Small intestine (tissue), 7 donors: ENCODE measurements at regions not wholly inside any gene's neighbourhood (a gene's known extent, or its start where the extent isn't known, plus 50 kb on each side); places are given as distances from the start of the nearest gene placed in this dataset.
"Not testable (repeated sequence)": the region's sequence is repeated elsewhere in the genome, so short reads cannot be mapped to it uniquely, and the experiment has no call there.

Source experiments
- DNase-seq, 2 donors: peaks; one replicate each; pipeline versions ENCODE4 v3.0.0 to v3.0.0-alpha.2; 2013
- FAIRE-seq: peaks from 2 replicates; lab custom pipeline; 2012; peaks lifted over from hg19 to GRCh38; lab: Jason Lieb, UNC
- H3K27ac ChIP-seq, 3 donors: one replicate each; pipeline ENCODE4 v1.5.1; 2013; ENCODE audit warnings: low read length in 2 of 3, mild to moderate bottlenecking in 2 of 3, control low read depth in 1 of 3, inconsistent platforms in 1 of 3, low read depth in 1 of 3, moderate library complexity in 1 of 3
- H3K27me3 ChIP-seq, 3 donors: one replicate each; pipeline ENCODE4 v1.6.1; 2013; ENCODE audit warnings: low read length in 3 of 3, inconsistent platforms in 1 of 3; ENCODE audit not compliant: control insufficient read depth in 3 of 3, insufficient read depth in 3 of 3
- H3K36me3 ChIP-seq, 3 donors: one replicate each; pipeline ENCODE4 v1.6.1; 2013; ENCODE audit warnings: low read length in 3 of 3, inconsistent platforms in 1 of 3, low read depth in 1 of 3, mild to moderate bottlenecking in 1 of 3, moderate library complexity in 1 of 3; ENCODE audit not compliant: control insufficient read depth in 3 of 3, insufficient read depth in 2 of 3
- H3K4me1 ChIP-seq, 3 donors: one replicate each; pipeline ENCODE4 v1.6.1; 2013; ENCODE audit warnings: low read length in 2 of 3, inconsistent platforms in 1 of 3, low read depth in 1 of 3, mild to moderate bottlenecking in 1 of 3, moderate library complexity in 1 of 3; ENCODE audit not compliant: control insufficient read depth in 3 of 3, insufficient read depth in 2 of 3
- H3K4me3 ChIP-seq, 3 donors: one replicate each; pipeline ENCODE4 v1.5.1; 2013; ENCODE audit warnings: low read length in 3 of 3, control low read depth in 1 of 3, inconsistent platforms in 1 of 3, low read depth in 1 of 3, mild to moderate bottlenecking in 1 of 3, moderate library complexity in 1 of 3
- H3K9me3 ChIP-seq, 2 donors: one replicate each; pipeline ENCODE4 v1.6.1; 2013; ENCODE audit warnings: low read depth in 1 of 2, low read length in 1 of 2; ENCODE audit not compliant: control insufficient read depth in 2 of 2, insufficient read depth in 1 of 2
- WGBS, 3 donors: extraction: QIAGEN DNeasy Blood & Tissue Kit; methylation state at CpG; one replicate each; pipeline ENCODE4 v1.1.7; 2013; 5-methylcytosine and 5-hydroxymethylcytosine counted together
- donor health status: healthy with polysubstance abuse.
- donor health status: control.
- donor health status: control.
- donor health status: Bipolar disorder and iron deficiency.
- donor health status: healthy.

- DNase-seq, result no peak
- H3K4me1 ChIP-seq, result peaks cover 0 to 4% (median 0%) of the 10 kb centered on the region in 3 donors
- no peaks in the 10 kb centered on the region for H3K27me3 ChIP-seq
- H3K36me3 ChIP-seq, result no peaks in the 10 kb centered on the region
- no peak overlapping the region for H3K27ac ChIP-seq
- no peak for FAIRE-seq
- no peak overlapping the region for H3K4me3 ChIP-seq
- 74 to 77% (median 77%) methylated on average over 2 of the region's 2 CpGs for WGBS, 3 donors
- no peaks in the 10 kb centered on the region for H3K9me3 ChIP-seq
Observed at GRCh38 chr5:126055348-126055729, 367.9 kb upstream of the GRAMD2B start.

- 67 to 85% (median 79%) methylated on average over 1 of the region's 1 CpG for WGBS, 3 donors
- no peaks in the 10 kb centered on the region for H3K36me3 ChIP-seq
- H3K4me3 ChIP-seq, result no peak overlapping the region
- no peaks in the 10 kb centered on the region for H3K27me3 ChIP-seq
- FAIRE-seq (no peak), DNase-seq (no peak)
- H3K27ac ChIP-seq, result no peak overlapping the region
- H3K4me1 ChIP-seq, result peaks cover 0 to 4% (median 0%) of the 10 kb centered on the region in 3 donors
- no peaks in the 10 kb centered on the region for H3K9me3 ChIP-seq
Observed at GRCh38 chr5:126056352-126056751, 366.9 kb upstream of the GRAMD2B start.

- DNase-seq (no peak), FAIRE-seq (no peak)
- Histone ChIP-seq H3K9me3 (no peaks in the 10 kb centered on the region), H3K36me3 (no peaks in the 10 kb centered on the region), H3K27ac (no peak overlapping the region), H3K27me3 (no peaks in the 10 kb centered on the region), H3K4me1 (peaks cover 0 to 4% (median 0%) of the 10 kb centered on the region in 3 donors), H3K4me3 (no peak overlapping the region)
- 79 to 80% (median 80%) methylated on average over 13 of the region's 13 CpGs for WGBS, 3 donors
Observed at GRCh38 chr5:126056851-126057622, 366.2 kb upstream of the GRAMD2B start.

- H3K36me3 ChIP-seq, H3K9me3 ChIP-seq, FAIRE-seq, H3K4me1 ChIP-seq, DNase-seq, H3K4me3 ChIP-seq, H3K27ac ChIP-seq, H3K27me3 ChIP-seq: not testable (repeated sequence)
- 90 to 94% (median 91%) methylated on average over 5 of the region's 5 CpGs for WGBS, 3 donors
Observed at GRCh38 chr5:126058392-126058791, 364.8 kb upstream of the GRAMD2B start.

GRCh38 chr5:126062398-126063221 lies 360.6 kb upstream of the GRAMD2B start:
- Histone ChIP-seq H3K9me3 (no peaks in the 10 kb centered on the region), H3K4me3 (no peak overlapping the region), H3K27me3 (no peaks in the 10 kb centered on the region), H3K36me3 (no peaks in the 10 kb centered on the region), H3K27ac (no peak overlapping the region), H3K4me1 (no peaks in the 10 kb centered on the region)
- DNase-seq (no peak), FAIRE-seq (no peak)
- 8 to 38% (median 29%) methylated on average over 1 of the region's 1 CpG for WGBS, 3 donors

- no peaks in the 10 kb centered on the region for H3K9me3 ChIP-seq
- H3K4me1 ChIP-seq, result no peaks in the 10 kb centered on the region
- WGBS, 3 donors, result 86 to 92% (median 92%) methylated on average over 3 of the region's 3 CpGs
- H3K27ac ChIP-seq, result no peak overlapping the region
- H3K27me3 ChIP-seq, result no peaks in the 10 kb centered on the region
- FAIRE-seq, result no peak
- no peak overlapping the region for H3K4me3 ChIP-seq
- no peak for DNase-seq
- H3K36me3 ChIP-seq, result no peaks in the 10 kb centered on the region
Observed at GRCh38 chr5:126065061-126065460, 358.1 kb upstream of the GRAMD2B start.

- H3K4me3 ChIP-seq, result no peak overlapping the region
- H3K36me3 ChIP-seq, result no peaks in the 10 kb centered on the region
- no peak for FAIRE-seq
- H3K9me3 ChIP-seq, result no peaks in the 10 kb centered on the region
- H3K4me1 ChIP-seq, result no peaks in the 10 kb centered on the region
- DNase-seq, result no peak
- WGBS, 3 donors, result 66 to 75% (median 70%) methylated on average over 4 of the region's 4 CpGs
- H3K27ac ChIP-seq, result no peak overlapping the region
- no peaks in the 10 kb centered on the region for H3K27me3 ChIP-seq
Observed at GRCh38 chr5:126066836-126067235, 356.4 kb upstream of the GRAMD2B start.

GRCh38 chr5:126067404-126067803 lies 355.8 kb upstream of the GRAMD2B start:
- Histone ChIP-seq H3K27ac (no peak overlapping the region), H3K4me3 (no peak overlapping the region), H3K9me3 (no peaks in the 10 kb centered on the region), H3K27me3 (no peaks in the 10 kb centered on the region), H3K36me3 (no peaks in the 10 kb centered on the region), H3K4me1 (no peaks in the 10 kb centered on the region)
- FAIRE-seq, result no peak
- 85 to 94% (median 91%) methylated on average over 2 of the region's 2 CpGs for WGBS, 3 donors
- no peak for DNase-seq
